H9 (cell line): ENCODE measurements at regions not wholly inside any gene's neighbourhood (a gene's known extent, or its start where the extent isn't known, plus 50 kb on each side); places are given as distances from the start of the nearest gene placed in this dataset.

ENCODE experiments used
- DNase-seq: peaks from one replicate; pipeline ENCODE4 v3.0.0-alpha.2; 2017
- H2AFZ ChIP-seq: one replicate; pipeline ENCODE4 v1.6.1; 2013; ENCODE audit warnings: mild to moderate bottlenecking, low read length, control low read depth, moderate library complexity
- H2AK5ac ChIP-seq: 2 replicates; pipeline ENCODE4 v1.6.1; 2013; ENCODE audit warnings: low read length, control low read depth, mixed read lengths; ENCODE audit not compliant: insufficient read length
- H2BK120ac ChIP-seq: one replicate; pipeline ENCODE4 v1.6.1; 2013; ENCODE audit warnings: low read depth, mild to moderate bottlenecking, low read length, control low read depth, inconsistent platforms; ENCODE audit not compliant: poor library complexity, severe bottlenecking
- H2BK12ac ChIP-seq: 2 replicates; pipeline ENCODE4 v1.6.1; 2013; ENCODE audit warnings: low read length, control low read depth, mixed read lengths, low read depth; ENCODE audit not compliant: insufficient read length
- H2BK15ac ChIP-seq: 2 replicates; pipeline ENCODE4 v1.6.1; 2013; ENCODE audit warnings: low read depth, low read length, control low read depth
- H2BK20ac ChIP-seq: one replicate; pipeline ENCODE4 v1.6.1; 2013; ENCODE audit warnings: low read depth, mild to moderate bottlenecking, low read length, control low read depth, inconsistent platforms; ENCODE audit not compliant: poor library complexity, severe bottlenecking
- H2BK5ac ChIP-seq: 2 replicates; pipeline ENCODE4 v1.6.1; 2013; ENCODE audit warnings: low read length, control low read depth, mixed read lengths; ENCODE audit not compliant: insufficient read length
- H3K14ac ChIP-seq: 2 replicates; pipeline ENCODE4 v1.6.1; 2013; ENCODE audit warnings: low read length, control low read depth; ENCODE audit not compliant: insufficient read depth
- H3K18ac ChIP-seq: 2 replicates; pipeline ENCODE4 v1.6.1; 2013; ENCODE audit warnings: low read depth, mild to moderate bottlenecking, mixed read lengths, low read length, control low read depth; ENCODE audit not compliant: insufficient read length
- H3K23ac ChIP-seq: 2 replicates; pipeline ENCODE4 v1.6.1; 2013; ENCODE audit warnings: low read length, control low read depth, mixed read lengths, low read depth; ENCODE audit not compliant: insufficient read length
- H3K23me2 ChIP-seq: 2 replicates; pipeline ENCODE4 v1.6.1; 2013; ENCODE audit warnings: low read depth, mild to moderate bottlenecking, mixed read lengths, low read length, control low read depth; ENCODE audit not compliant: insufficient read length, poor library complexity, severe bottlenecking
- H3K27ac ChIP-seq: 2 replicates; pipeline ENCODE4 v1.5.1; 2013; ENCODE audit warnings: low read length, control low read depth, mixed read lengths, low read depth; ENCODE audit not compliant: insufficient read length
- H3K27me3 ChIP-seq: 2 replicates; pipeline ENCODE4 v1.6.1; 2013; ENCODE audit warnings: low read length, control low read depth, inconsistent platforms; ENCODE audit not compliant: insufficient read depth
- H3K4ac ChIP-seq: 2 replicates; pipeline ENCODE4 v1.6.1; 2013; ENCODE audit warnings: low read depth, mild to moderate bottlenecking, control low read depth, inconsistent platforms, low read length, moderate library complexity
- H3K4me1 ChIP-seq: 2 replicates; pipeline ENCODE4 v1.6.1; 2013; ENCODE audit warnings: low read length, control low read depth, inconsistent platforms; ENCODE audit not compliant: insufficient read depth
- H3K4me2 ChIP-seq: 2 replicates; pipeline ENCODE4 v1.6.1; 2013; ENCODE audit warnings: low read length, control low read depth, mixed read lengths; ENCODE audit not compliant: insufficient read length, insufficient read depth
- H3K56ac ChIP-seq: 2 replicates; pipeline ENCODE4 v1.6.1; 2013; ENCODE audit warnings: low read depth, mild to moderate bottlenecking, mixed read lengths, low read length, control low read depth; ENCODE audit not compliant: insufficient read length
- H3K79me1 ChIP-seq: 2 replicates; pipeline ENCODE4 v1.6.1; 2013; ENCODE audit warnings: low read depth, mild to moderate bottlenecking, moderate library complexity, low read length, control low read depth, inconsistent platforms; ENCODE audit not compliant: insufficient read depth, poor library complexity, severe bottlenecking
- H3K79me2 ChIP-seq: 2 replicates; pipeline ENCODE4 v1.6.1; 2013; ENCODE audit warnings: low read length, control low read depth, inconsistent platforms; ENCODE audit not compliant: insufficient read depth
- H3K9ac ChIP-seq: 2 replicates; pipeline ENCODE4 v1.6.1; 2013; ENCODE audit warnings: low read length, control low read depth, mixed read lengths; ENCODE audit not compliant: insufficient read length; ENCODE audit errors: extremely low read depth
- H3K9me3 ChIP-seq: one replicate; pipeline ENCODE4 v1.6.1; 2013; ENCODE audit warnings: low read depth, low read length, inconsistent platforms; ENCODE audit not compliant: control insufficient read depth
- H3T11ph ChIP-seq: one replicate; pipeline ENCODE4 v1.6.1; 2013; ENCODE audit warnings: mild to moderate bottlenecking, low read length, control low read depth, inconsistent platforms
- H4K20me1 ChIP-seq: one replicate; pipeline ENCODE4 v1.6.1; 2013; ENCODE audit not compliant: control insufficient read depth, insufficient read length, insufficient read depth
- H4K5ac ChIP-seq: 2 replicates; pipeline ENCODE4 v1.6.1; 2013; ENCODE audit warnings: low read depth, mild to moderate bottlenecking, mixed read lengths, low read length, control low read depth; ENCODE audit not compliant: insufficient read length
- H4K8ac ChIP-seq: replicated peaks from 2 replicates; pipeline ENCODE4 v1.6.1; 2013; ENCODE audit warnings: low read length, control low read depth, mixed read lengths, low read depth; ENCODE audit not compliant: insufficient read length
- H4K91ac ChIP-seq: 2 replicates; pipeline ENCODE4 v1.6.1; 2013; ENCODE audit warnings: low read depth, mild to moderate bottlenecking, moderate library complexity, mixed read lengths, low read length, control low read depth; ENCODE audit not compliant: insufficient read length
- H3K27ac Mint-ChIP-seq, 3 experiments: 2 replicates in 2 of 3; 3 replicates in 1 of 3; pipeline ENCODE4 v1.8.0; 2020 to 2021; ENCODE audit warnings: mixed read lengths in 3 of 3, mild to moderate bottlenecking in 1 of 3, moderate library complexity in 1 of 3
- H3K27me3 Mint-ChIP-seq: 2 replicates; pipeline ENCODE4 v1.8.0; 2021; ENCODE audit warnings: low read depth, mild to moderate bottlenecking, moderate library complexity, mixed read lengths
- H3K36me3 Mint-ChIP-seq, 3 experiments: 2 replicates in 2 of 3; 3 replicates in 1 of 3; pipeline ENCODE4 v1.8.0; 2020 to 2021; ENCODE audit warnings: low read depth in 3 of 3, mixed read lengths in 3 of 3; ENCODE audit not compliant: insufficient read depth in 1 of 3
- H3K4me1 Mint-ChIP-seq, 2 experiments: 2 replicates each; pipeline ENCODE4 v1.8.0; 2020; ENCODE audit warnings: mixed read lengths in 2 of 2
- H3K4me3 Mint-ChIP-seq, 2 experiments: 2 replicates in 1 of 2; 3 replicates in 1 of 2; pipeline ENCODE4 v1.8.0; 2020 to 2021; ENCODE audit warnings: mild to moderate bottlenecking in 2 of 2, mixed read lengths in 2 of 2, moderate library complexity in 1 of 2
- H3K9me3 Mint-ChIP-seq, 2 experiments: 2 replicates in 1 of 2; 3 replicates in 1 of 2; pipeline ENCODE4 v1.8.0; 2020; ENCODE audit warnings: mild to moderate bottlenecking in 2 of 2, mixed read lengths in 2 of 2, moderate library complexity in 1 of 2
- CTCF ChIP-seq: fragments of 200-600 bp; sonication (generic); conservative IDR thresholded peaks from 3 replicates; pipeline ENCODE4 v1.8.0; 2021; ENCODE audit warnings: antibody characterized with exemption, mild to moderate bottlenecking

GRCh38 chr14:37658156-37658555 lies 62.7 kb downstream of the TTC6 start:
- H3K56ac ChIP-seq = no peak overlapping the region
- no peak overlapping the region for H2BK120ac ChIP-seq

More at GRCh38 chr14:37658156-37658555, 62.7 kb downstream of the TTC6 start:
- H4K20me1 ChIP-seq = no peaks in the 10 kb centered on the region
- no peak overlapping the region for H2BK12ac ChIP-seq
- H3K9me3 ChIP-seq = no peaks in the 10 kb centered on the region
- H3T11ph ChIP-seq = no peak overlapping the region
- H3K4me1 Mint-ChIP-seq = peaks cover 8 to 10% of the 10 kb centered on the region in 2 experiments
- no peak overlapping the region for H3K23ac ChIP-seq
- no peak overlapping the region for H3K4me2 ChIP-seq
- H4K5ac ChIP-seq = no peak overlapping the region
- H3K27me3 Mint-ChIP-seq = peaks cover 2% of the 10 kb centered on the region
- no peak overlapping the region for H3K18ac ChIP-seq
- no peaks in the 10 kb centered on the region for H3K79me2 ChIP-seq
- H2AFZ ChIP-seq = peak overlapping the region; percentile 78
- no peaks in the 10 kb centered on the region for H3K4me1 ChIP-seq
- peaks cover 0 to 14% (median 0%) of the 10 kb centered on the region in 3 experiments; a peak in 3 of 7 replicates for H3K36me3 Mint-ChIP-seq
- H3K27ac Mint-ChIP-seq = peak overlapping the region in 2 of 3 experiments; percentile 50 to 77; a peak in 3 of 7 replicates
- H3K14ac ChIP-seq = no peak overlapping the region
- no peak overlapping the region for H2BK5ac ChIP-seq
- H4K8ac ChIP-seq = no peak overlapping the region
- no peaks in the 10 kb centered on the region for H3K27me3 ChIP-seq
- H3K9ac ChIP-seq = no peak overlapping the region
- H2BK15ac ChIP-seq = no peak overlapping the region
- DNase-seq = no peak
- no peak overlapping the region for H3K27ac ChIP-seq
- H3K23me2 ChIP-seq = no peaks in the 10 kb centered on the region
- no peaks in the 10 kb centered on the region for H3K79me1 ChIP-seq
- no peak overlapping the region for H2BK20ac ChIP-seq
- no peak overlapping the region for H3K4me3 Mint-ChIP-seq
- H3K9me3 Mint-ChIP-seq = peaks cover 8 to 10% of the 10 kb centered on the region in 2 experiments; a peak in 4 of 5 replicates
- H2AK5ac ChIP-seq = no peak overlapping the region
- no peak for TF ChIP-seq CTCF
- no peak overlapping the region for H3K4ac ChIP-seq
- H4K91ac ChIP-seq = no peak overlapping the region
